B cell (primary cell): ENCODE measurements at regions not wholly inside any gene's neighbourhood (a gene's known extent, or its start where the extent isn't known, plus 50 kb on each side); places are given as distances from the start of the nearest gene placed in this dataset.

ENCODE experiments used
- EZH2 ChIP-seq: IDR thresholded peaks from 2 replicates; pipeline ENCODE4 v1.6.1; 2012; ENCODE audit warnings: borderline replicate concordance, low read depth, mild to moderate bottlenecking, moderate library complexity, low read length; ENCODE audit not compliant: insufficient read depth, poor library complexity, severe bottlenecking
- TF ChIP-seq, protein P1 (sequence below): fragments of 200-600 bp; IDR thresholded peaks from one replicate; pipeline ENCODE4 v1.8.0; 2022; ENCODE audit warnings: antibody characterized with exemption, mild to moderate bottlenecking

DNA sequence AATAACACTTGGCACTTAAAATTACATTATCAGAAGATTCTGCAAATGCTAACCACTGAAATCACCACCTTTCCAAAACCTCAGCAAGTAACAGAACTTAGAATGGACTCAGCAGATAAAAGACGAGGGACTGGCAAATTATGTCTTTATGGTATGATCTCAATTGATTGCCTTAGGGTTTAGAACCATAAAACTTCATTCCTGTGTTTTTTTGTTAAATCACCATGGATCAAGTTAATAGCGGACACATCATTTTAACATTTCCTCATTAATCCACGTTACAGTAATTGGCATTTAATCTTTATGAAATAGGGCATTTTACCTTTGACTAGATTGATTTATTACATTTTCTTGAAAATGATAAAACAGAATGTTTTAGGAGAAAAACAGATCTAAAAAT is 2070.3 kb downstream of the PCDH9 start:
- TF ChIP-seq, protein P1, sequence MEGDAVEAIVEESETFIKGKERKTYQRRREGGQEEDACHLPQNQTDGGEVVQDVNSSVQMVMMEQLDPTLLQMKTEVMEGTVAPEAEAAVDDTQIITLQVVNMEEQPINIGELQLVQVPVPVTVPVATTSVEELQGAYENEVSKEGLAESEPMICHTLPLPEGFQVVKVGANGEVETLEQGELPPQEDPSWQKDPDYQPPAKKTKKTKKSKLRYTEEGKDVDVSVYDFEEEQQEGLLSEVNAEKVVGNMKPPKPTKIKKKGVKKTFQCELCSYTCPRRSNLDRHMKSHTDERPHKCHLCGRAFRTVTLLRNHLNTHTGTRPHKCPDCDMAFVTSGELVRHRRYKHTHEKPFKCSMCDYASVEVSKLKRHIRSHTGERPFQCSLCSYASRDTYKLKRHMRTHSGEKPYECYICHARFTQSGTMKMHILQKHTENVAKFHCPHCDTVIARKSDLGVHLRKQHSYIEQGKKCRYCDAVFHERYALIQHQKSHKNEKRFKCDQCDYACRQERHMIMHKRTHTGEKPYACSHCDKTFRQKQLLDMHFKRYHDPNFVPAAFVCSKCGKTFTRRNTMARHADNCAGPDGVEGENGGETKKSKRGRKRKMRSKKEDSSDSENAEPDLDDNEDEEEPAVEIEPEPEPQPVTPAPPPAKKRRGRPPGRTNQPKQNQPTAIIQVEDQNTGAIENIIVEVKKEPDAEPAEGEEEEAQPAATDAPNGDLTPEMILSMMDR: no peak
- no peak for TF ChIP-seq EZH2
